HG02852 (cell line): ENCODE measurements at regions not wholly inside any gene's neighbourhood (a gene's known extent, or its start where the extent isn't known, plus 50 kb on each side); places are given as distances from the start of the nearest gene placed in this dataset.

Experiments used
- ATAC-seq: cut with Tn5 transposase; IDR thresholded peaks from one replicate; pipeline ENCODE4 v1.9.1; 2021; ENCODE audit warnings: mild to moderate bottlenecking, moderate library complexity; ENCODE audit not compliant: unreplicated experiment

DNA sequence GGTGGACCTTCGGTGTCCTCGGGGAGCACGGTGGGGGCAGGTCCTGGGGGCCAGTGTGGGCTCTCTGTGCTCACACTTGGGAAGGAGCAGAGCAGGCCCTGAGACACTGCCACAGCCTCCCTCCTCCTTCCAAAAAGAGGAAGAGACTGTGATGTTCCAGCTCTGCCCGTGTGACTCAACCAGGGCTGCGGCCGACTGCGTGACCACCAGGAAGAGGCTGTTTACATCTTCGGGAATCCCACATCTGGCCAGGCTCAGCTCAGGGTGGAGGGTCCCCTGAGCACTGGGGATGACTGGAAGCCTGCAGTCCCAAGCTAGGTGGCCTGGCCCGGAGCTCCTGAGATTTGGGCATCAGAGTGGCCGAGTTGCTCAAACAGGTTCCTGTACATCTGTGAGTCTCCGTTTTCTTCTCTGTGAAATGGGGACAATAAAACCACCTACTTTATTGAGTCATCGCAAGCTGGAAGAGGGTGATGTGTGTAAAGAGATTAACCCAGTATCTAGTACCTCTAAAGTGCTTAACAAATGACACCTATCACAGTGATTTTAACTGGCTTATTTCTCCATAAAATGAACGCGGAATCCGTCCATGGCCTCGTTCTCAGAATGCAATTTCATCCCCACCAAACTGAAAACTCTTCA, 242.1 kb downstream of the DLL1 start:
- no peak for ATAC-seq

DNA sequence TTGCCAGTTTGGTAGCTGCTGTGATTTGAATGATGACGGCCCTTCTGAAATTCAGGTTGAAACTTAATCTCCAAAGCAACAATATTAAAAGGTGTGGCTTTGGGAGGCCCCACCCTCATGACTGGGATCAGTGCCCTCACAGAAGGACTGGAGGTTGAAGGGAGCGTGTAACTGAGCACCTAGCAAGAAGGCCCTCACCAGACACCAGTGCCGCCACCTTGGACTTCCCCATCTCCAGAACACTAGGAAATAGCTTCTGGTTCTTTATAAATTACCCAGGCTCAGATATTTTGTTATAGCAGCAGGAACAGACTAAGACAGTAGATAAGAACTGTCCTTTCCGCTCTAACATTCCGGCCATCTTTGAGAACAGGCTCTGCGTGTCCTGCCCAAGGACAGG, 243.1 kb downstream of the DLL1 start:
- no peak for ATAC-seq

GRCh38 chr6:170046791-170047626, 243.9 kb downstream of the DLL1 start:
- no peak for ATAC-seq

GRCh38 chr6:170045981-170046667, 244.8 kb downstream of the DLL1 start:
- no peak for ATAC-seq

DNA sequence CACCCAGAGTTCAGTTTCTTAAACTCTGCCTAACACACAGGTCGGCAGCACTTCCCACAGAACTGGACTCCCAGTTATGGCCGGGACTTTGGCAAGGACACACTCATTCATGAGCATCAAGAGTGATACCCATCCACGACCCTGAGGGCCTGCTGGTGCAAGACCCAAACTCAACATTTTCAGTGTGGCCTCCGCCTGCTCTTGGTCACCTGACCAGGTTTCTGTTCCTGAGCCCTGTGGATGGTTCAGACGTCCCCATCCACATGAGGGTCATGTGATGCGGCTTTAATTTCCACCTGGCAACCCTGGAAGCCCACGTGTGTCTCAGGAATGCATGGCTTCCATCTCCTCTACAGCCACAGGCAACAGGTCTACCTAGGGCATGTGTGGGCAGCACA, 245.3 kb downstream of the DLL1 start:
- no peak for ATAC-seq

DNA sequence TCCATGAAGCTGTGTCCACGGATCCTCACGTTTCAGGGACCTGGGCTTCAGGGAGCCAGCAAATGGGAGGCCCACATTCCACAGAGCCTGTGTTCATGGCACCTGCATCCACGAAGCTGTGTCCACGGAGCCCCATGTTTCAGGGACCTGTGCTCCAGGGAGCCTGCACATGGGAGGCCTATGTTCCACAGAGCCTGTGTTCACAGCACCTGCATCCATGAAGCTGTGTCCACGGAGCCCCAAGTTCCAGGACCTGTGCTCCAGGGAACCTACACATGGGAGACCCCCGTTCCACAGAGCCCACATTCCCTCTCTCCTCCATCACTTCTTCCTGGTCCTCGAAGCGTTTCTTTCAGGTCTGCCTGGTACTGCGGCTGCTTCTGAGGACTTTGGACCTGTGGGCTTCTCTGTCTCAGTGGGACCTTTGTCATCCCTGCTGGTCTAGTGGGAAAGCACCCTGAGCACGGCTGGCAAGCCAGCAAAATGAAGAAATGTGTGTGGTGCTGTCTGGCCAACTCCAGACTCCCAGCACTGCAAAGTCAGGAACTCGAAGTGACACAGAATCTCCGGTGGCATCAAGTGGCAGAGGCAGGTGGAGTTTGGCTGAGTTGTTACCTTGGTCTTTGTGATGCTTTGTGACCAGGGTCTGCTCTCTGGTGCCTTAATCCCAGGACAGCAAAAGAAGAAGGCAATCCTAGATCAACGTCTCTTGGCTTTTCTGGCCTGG, 245.9 kb downstream of the DLL1 start:
- no peak for ATAC-seq

GRCh38 chr6:170043881-170044790, 246.7 kb downstream of the DLL1 start:
- ATAC-seq: no peak

- no peak for ATAC-seq
These were observed 247.6 kb downstream of the DLL1 start for GRCh38 chr6:170043150-170043819.

DNA sequence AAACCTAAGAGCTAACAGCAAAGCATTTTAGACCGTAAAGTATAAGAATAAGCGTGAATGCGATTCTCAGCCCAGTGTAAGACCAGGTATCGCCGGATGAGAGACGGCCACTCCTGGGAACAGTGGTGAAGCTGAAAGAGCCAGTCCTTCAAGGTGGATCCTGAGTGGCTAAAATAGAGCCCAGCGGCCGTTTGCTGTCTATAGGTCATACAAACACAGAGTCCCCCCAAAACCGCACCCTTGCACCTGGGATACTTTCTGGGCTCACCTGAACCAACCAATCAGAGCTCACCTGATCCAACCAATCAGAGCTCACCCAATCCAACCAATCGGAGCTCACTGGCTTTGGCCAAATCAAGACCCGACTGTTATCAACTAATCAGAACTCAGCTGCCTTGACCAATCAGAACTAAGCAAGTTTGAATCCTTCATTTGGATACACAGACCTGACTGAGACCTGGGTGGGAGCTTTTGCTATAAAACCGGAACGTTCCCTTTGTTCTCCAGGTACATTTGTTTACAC, 248.2 kb downstream of the DLL1 start:
- ATAC-seq: no peak

GRCh38 chr6:170042123-170042522, 248.8 kb downstream of the DLL1 start:
- no peak for ATAC-seq

- ATAC-seq: no peak
These were observed 249.4 kb downstream of the DLL1 start for GRCh38 chr6:170041526-170041925.

DNA sequence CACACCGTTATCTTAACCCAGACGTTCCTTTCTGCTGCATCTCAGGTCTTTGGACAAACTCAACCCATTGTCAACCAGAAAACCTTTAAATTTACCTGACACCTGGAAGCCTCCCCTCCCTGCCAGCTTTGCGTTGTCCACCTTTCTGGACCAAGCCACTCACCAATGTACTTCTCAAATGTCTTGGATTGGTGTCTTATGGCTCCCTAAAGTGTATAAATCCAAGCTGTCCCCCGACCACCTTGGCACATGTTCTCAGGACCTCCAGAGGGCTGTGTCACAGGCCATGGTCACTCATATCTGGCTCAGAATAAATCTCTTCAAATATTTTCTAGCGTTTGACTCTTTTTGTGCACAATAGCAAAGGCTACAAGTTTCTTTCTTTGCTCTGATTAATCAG, 250.0 kb downstream of the DLL1 start:
- ATAC-seq: no peak

DNA sequence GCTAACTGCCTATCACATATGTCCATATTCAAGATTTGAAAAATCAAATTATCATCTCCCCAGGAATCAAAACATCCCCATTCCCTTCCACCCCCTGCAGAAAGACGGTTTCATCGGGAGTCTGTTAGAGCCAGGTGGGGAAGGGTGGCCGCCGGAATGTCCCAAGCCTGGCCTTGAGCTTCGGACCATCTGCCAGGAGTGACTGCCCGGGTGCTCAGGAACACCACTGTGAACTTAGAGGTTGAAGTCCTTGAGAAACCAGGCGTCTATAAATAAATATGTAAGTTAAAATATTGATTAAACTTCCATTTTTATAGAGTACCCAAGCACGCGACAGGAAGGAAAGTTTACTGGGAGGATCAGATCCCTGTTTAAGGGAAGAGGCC, 250.8 kb downstream of the DLL1 start:
- ATAC-seq: no peak

DNA sequence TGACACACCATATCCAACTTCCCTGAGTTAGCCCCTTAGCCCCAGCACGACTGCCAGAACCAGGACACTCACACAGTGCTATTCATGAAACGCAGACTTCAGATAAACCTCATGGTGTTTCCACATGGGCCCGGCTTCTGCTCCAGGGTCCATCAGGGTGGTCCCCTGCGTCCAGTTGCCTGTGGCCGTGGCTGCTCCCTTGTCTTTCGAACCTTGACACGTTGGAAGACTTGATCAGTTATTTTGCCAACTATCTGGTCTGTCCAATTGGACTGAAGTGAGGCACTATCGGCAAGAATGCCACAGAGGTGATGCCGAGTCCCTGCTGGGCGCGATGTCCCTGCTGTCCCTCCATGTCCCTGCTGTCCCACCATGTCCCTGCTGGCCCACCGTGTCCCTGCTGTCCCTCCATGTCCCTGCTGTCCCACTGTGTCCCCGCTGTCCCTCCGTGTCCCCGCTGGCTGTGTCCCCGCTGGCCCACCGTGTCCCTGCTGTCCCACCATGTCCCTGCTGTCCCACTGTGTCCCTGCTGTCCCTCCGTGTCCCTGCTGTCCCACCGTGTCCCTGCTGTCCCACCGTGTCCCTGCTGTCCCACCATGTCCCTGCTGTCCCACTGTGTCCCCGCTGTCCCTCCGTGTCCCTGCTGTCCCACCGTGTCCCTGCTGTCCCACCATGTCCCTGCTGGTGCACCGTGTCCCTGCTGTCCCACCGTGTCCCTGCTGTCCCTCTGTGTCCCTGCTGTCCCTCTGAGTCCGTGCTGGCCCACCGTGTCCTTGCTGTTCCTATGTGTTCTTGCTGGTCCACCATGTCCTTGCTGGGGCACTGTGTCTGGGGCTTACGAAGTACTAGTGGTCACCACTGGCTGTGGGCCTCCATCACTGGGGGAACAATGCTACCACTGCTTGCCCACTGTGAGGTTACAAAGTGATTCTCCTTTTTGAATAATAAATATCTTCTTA, 251.4 kb downstream of the DLL1 start:
- no peak for ATAC-seq

- no peak for ATAC-seq
These were observed 252.2 kb downstream of the DLL1 start for GRCh38 chr6:170038708-170039107.

- ATAC-seq: no peak
These were observed 252.6 kb downstream of the DLL1 start for GRCh38 chr6:170038251-170038650.

- no peak for ATAC-seq
These were observed 253.2 kb downstream of the DLL1 start for GRCh38 chr6:170037541-170038250.

- ATAC-seq: no peak
These were observed 254.0 kb downstream of the DLL1 start for GRCh38 chr6:170036916-170037315.
